ENCODE measurements at regions not wholly inside any gene's neighbourhood (a gene's known extent, or its start where the extent isn't known, plus 50 kb on each side); places are given as distances from the start of the nearest gene placed in this dataset.

DNA sequence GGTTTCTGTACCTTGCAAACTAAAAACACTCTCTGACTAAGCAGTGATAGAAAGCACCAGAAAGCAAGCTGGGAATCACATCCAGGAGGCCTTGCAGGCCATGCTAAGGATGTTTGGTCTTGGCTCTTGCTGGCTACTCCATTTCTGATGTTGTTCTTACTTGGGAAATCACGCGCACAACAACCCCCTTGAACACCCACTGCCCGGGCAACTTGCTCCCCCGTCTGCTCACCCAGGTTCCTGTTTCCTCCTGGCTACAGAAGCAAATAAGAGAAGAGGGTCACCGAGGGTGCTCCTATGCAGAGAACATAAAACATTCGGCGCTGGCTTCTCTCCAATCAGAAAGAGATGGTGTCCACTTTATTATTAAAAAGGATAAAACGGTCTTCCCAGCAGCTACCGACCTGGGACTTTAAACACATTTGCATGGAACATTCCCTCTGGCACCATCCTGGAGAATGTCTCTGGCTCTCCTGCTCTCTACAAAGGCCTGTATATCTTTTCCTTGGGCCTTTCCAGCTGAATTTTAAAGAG, 271.2 kb upstream of the RPL38 start:
- intact Hi-C loops (cut with DNase I; ENCODE audit: low total_unique reads), result no loop called here
- 85 to 89% methylated on average over 9 of the region's 9 CpGs for WGBS, 2 donors
- no peak overlapping the region for H3K4me3 ChIP-seq (ENCODE audit: low read depth, poor library complexity, severe bottlenecking)
- DNase-seq (ENCODE audit: low spot score in 2 of 2), result peak in 1 of 2 donors; percentile 39
- TF ChIP-seq, protein P1, sequence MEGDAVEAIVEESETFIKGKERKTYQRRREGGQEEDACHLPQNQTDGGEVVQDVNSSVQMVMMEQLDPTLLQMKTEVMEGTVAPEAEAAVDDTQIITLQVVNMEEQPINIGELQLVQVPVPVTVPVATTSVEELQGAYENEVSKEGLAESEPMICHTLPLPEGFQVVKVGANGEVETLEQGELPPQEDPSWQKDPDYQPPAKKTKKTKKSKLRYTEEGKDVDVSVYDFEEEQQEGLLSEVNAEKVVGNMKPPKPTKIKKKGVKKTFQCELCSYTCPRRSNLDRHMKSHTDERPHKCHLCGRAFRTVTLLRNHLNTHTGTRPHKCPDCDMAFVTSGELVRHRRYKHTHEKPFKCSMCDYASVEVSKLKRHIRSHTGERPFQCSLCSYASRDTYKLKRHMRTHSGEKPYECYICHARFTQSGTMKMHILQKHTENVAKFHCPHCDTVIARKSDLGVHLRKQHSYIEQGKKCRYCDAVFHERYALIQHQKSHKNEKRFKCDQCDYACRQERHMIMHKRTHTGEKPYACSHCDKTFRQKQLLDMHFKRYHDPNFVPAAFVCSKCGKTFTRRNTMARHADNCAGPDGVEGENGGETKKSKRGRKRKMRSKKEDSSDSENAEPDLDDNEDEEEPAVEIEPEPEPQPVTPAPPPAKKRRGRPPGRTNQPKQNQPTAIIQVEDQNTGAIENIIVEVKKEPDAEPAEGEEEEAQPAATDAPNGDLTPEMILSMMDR (IDR thresholded peaks at IDR 0.05), result no peak
- no peak for TF ChIP-seq POLR2A (IDR thresholded peaks at IDR 0.05)

- no peak overlapping the region for H3K4me3 ChIP-seq (ENCODE audit: low read depth, poor library complexity, severe bottlenecking)
- intact Hi-C loops (cut with DNase I; ENCODE audit: low total_unique reads), result no loop called here
- DNase-seq (ENCODE audit: low spot score in 2 of 2), result peak in 1 of 2 donors; percentile 70
- 83 to 84% methylated on average over 8 of the region's 8 CpGs for WGBS, 2 donors
- TF ChIP-seq, protein P1 (IDR thresholded peaks at IDR 0.05), result no peak
- TF ChIP-seq POLR2A (IDR thresholded peaks at IDR 0.05), result no peak
Observed at GRCh38 chr17:73933164-73933766, 270.2 kb upstream of the RPL38 start.

- no peak for DNase-seq (ENCODE audit: low spot score in 2 of 2)
Observed at GRCh38 chr17:73933871-73934270, 269.6 kb upstream of the RPL38 start.

GRCh38 chr17:73934696-73935095, 268.8 kb upstream of the RPL38 start:
- WGBS, 2 donors, result 43 to 44% methylated on average over 2 of the region's 2 CpGs
- intact Hi-C loops (cut with DNase I; ENCODE audit: low total_unique reads), result no loop called here
- TF ChIP-seq, protein P1 (IDR thresholded peaks at IDR 0.05), result no peak
- TF ChIP-seq POLR2A (IDR thresholded peaks at IDR 0.05), result no peak
- no peak overlapping the region for H3K4me3 ChIP-seq (ENCODE audit: low read depth, poor library complexity, severe bottlenecking)
- no peak for DNase-seq (ENCODE audit: low spot score in 2 of 2)

More at GRCh38 chr17:73933871-73934270, 269.6 kb upstream of the RPL38 start:
- H3K4me3 ChIP-seq (ENCODE audit: low read depth, poor library complexity, severe bottlenecking), result no peak overlapping the region
- intact Hi-C loops (cut with DNase I; ENCODE audit: low total_unique reads), result no loop called here
- no peak for TF ChIP-seq POLR2A (IDR thresholded peaks at IDR 0.05)
- TF ChIP-seq, protein P1 (IDR thresholded peaks at IDR 0.05), result no peak

GRCh38 chr17:73936908-73937627, 266.4 kb upstream of the RPL38 start:
- DNase-seq (ENCODE audit: low spot score in 2 of 2), result no peak
- no peak overlapping the region for H3K4me3 ChIP-seq (ENCODE audit: low read depth, poor library complexity, severe bottlenecking)
- WGBS, 2 donors, result 83 to 91% methylated on average over 8 of the region's 8 CpGs
- TF ChIP-seq, protein P1 (IDR thresholded peaks at IDR 0.05), result no peak
- no peak for TF ChIP-seq POLR2A (IDR thresholded peaks at IDR 0.05)
- intact Hi-C loops (cut with DNase I; ENCODE audit: low total_unique reads), result no loop called here

Measured in lower leg skin (tissue), 4 donors.